ENCODE measurements at regions not wholly inside any gene's neighbourhood (a gene's known extent, or its start where the extent isn't known, plus 50 kb on each side); places are given as distances from the start of the nearest gene placed in this dataset.

DNA sequence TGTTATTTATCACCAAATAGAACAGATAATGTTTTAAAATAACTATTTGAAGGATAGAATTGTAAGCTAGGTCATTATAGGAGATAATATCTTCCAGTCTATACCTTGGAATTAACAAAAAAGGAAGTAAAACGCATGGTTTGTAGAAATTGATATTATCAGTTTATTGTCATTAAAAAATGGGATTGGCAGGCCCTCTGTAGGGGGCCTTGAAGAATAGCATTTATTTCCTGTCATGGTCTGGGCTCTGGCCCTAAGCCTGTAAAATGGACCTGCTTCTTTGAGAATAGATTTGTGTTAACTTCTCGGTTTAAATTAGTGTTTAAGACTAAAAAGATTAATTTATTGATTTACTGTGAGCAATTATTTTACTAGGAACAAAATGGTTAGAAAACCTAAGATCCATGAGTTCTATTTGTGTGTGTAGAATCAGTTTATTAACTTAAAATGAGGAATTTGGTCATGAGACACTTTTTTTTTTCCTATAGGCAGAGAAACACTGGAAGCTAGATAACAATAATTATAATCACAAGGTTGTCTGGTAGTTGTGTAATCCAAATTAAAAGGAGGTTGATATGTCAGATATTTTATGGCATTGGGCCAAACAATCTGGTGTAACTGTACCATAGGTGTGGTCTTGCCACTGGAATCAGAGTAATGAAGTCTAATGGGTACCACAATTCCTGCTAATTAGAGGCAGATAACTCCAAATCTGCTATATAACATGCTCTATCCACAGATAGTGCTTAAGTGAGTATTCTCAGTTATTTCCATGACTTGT lies 197.4 kb upstream of the FOXP2 start:
- TF ChIP-seq, protein P1, sequence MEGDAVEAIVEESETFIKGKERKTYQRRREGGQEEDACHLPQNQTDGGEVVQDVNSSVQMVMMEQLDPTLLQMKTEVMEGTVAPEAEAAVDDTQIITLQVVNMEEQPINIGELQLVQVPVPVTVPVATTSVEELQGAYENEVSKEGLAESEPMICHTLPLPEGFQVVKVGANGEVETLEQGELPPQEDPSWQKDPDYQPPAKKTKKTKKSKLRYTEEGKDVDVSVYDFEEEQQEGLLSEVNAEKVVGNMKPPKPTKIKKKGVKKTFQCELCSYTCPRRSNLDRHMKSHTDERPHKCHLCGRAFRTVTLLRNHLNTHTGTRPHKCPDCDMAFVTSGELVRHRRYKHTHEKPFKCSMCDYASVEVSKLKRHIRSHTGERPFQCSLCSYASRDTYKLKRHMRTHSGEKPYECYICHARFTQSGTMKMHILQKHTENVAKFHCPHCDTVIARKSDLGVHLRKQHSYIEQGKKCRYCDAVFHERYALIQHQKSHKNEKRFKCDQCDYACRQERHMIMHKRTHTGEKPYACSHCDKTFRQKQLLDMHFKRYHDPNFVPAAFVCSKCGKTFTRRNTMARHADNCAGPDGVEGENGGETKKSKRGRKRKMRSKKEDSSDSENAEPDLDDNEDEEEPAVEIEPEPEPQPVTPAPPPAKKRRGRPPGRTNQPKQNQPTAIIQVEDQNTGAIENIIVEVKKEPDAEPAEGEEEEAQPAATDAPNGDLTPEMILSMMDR (IDR thresholded peaks at IDR 0.05), result peak in 2 of 7 experiments; percentile 12 to 24
- no peak for TF ChIP-seq POLR2A (IDR thresholded peaks at IDR 0.05)
